ENCODE measurements at regions not wholly inside any gene's neighbourhood (a gene's known extent, or its start where the extent isn't known, plus 50 kb on each side); places are given as distances from the start of the nearest gene placed in this dataset.

DNA sequence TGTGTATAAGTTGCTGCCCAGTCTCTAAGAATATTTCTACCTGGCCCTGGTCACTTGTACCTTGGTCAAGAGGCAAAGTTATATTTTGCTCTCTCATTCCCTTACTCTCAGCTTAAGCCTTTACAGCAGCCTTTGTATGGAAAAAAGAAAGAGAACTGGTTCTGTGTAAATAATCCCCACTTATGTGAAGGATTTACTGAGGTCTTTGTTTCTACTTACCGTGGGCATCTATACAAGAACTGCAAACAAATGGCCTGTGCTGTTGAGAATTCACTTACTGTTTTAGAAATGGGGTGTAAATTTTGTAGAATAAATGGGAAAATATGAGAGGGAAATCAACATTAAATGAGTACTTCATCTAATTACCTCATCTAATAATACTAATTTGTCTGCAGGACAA, 267.4 kb downstream of the PCDH20 start:
- no peak for TF ChIP-seq ZC3H10 (CRISPR knock-in tag; IDR thresholded peaks at IDR 0.05)
- TF ChIP-seq PATZ1 (CRISPR knock-in tag; IDR thresholded peaks at IDR 0.05; ENCODE audit: borderline replicate concordance): no peak
- TF ChIP-seq, protein P1, sequence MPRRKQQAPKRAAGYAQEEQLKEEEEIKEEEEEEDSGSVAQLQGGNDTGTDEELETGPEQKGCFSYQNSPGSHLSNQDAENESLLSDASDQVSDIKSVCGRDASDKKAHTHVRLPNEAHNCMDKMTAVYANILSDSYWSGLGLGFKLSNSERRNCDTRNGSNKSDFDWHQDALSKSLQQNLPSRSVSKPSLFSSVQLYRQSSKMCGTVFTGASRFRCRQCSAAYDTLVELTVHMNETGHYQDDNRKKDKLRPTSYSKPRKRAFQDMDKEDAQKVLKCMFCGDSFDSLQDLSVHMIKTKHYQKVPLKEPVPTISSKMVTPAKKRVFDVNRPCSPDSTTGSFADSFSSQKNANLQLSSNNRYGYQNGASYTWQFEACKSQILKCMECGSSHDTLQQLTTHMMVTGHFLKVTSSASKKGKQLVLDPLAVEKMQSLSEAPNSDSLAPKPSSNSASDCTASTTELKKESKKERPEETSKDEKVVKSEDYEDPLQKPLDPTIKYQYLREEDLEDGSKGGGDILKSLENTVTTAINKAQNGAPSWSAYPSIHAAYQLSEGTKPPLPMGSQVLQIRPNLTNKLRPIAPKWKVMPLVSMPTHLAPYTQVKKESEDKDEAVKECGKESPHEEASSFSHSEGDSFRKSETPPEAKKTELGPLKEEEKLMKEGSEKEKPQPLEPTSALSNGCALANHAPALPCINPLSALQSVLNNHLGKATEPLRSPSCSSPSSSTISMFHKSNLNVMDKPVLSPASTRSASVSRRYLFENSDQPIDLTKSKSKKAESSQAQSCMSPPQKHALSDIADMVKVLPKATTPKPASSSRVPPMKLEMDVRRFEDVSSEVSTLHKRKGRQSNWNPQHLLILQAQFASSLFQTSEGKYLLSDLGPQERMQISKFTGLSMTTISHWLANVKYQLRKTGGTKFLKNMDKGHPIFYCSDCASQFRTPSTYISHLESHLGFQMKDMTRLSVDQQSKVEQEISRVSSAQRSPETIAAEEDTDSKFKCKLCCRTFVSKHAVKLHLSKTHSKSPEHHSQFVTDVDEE (CRISPR knock-in tag; IDR thresholded peaks at IDR 0.05): no peak
- TF ChIP-seq ZNF565 (CRISPR knock-in tag; conservative IDR thresholded peaks at IDR 0.05; ENCODE audit: low read depth): no peak
- TF ChIP-seq TOX (CRISPR knock-in tag; IDR thresholded peaks at IDR 0.05; ENCODE audit: borderline replicate concordance): no peak
- no peak for TF ChIP-seq CREB5 (CRISPR knock-in tag; IDR thresholded peaks at IDR 0.05; ENCODE audit: low read depth)
- TF ChIP-seq ESRRG (CRISPR knock-in tag; IDR thresholded peaks at IDR 0.05): no peak
- no peak for TF ChIP-seq RARB (CRISPR knock-in tag; IDR thresholded peaks at IDR 0.05)
- no peak for TF ChIP-seq ZFP3 (CRISPR knock-in tag; IDR thresholded peaks at IDR 0.05)
- TF ChIP-seq ARNTL (CRISPR knock-in tag; IDR thresholded peaks at IDR 0.05; ENCODE audit: borderline replicate concordance, low read depth): no peak
- TF ChIP-seq TCF4 (CRISPR knock-in tag; IDR thresholded peaks at IDR 0.05; ENCODE audit: borderline replicate concordance): no peak
- TF ChIP-seq, protein P2, sequence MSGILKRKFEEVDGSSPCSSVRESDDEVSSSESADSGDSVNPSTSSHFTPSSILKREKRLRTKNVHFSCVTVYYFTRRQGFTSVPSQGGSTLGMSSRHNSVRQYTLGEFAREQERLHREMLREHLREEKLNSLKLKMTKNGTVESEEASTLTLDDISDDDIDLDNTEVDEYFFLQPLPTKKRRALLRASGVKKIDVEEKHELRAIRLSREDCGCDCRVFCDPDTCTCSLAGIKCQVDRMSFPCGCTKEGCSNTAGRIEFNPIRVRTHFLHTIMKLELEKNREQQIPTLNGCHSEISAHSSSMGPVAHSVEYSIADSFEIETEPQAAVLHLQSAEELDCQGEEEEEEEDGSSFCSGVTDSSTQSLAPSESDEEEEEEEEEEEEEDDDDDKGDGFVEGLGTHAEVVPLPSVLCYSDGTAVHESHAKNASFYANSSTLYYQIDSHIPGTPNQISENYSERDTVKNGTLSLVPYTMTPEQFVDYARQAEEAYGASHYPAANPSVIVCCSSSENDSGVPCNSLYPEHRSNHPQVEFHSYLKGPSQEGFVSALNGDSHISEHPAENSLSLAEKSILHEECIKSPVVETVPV (CRISPR knock-in tag; IDR thresholded peaks at IDR 0.05): no peak

All from SK-N-SH treated with all-trans-retinoic acid at 6 μM for 48 hours (cell line).